ENCODE measurements at regions not wholly inside any gene's neighbourhood (a gene's known extent, or its start where the extent isn't known, plus 50 kb on each side); places are given as distances from the start of the nearest gene placed in this dataset.

DNA sequence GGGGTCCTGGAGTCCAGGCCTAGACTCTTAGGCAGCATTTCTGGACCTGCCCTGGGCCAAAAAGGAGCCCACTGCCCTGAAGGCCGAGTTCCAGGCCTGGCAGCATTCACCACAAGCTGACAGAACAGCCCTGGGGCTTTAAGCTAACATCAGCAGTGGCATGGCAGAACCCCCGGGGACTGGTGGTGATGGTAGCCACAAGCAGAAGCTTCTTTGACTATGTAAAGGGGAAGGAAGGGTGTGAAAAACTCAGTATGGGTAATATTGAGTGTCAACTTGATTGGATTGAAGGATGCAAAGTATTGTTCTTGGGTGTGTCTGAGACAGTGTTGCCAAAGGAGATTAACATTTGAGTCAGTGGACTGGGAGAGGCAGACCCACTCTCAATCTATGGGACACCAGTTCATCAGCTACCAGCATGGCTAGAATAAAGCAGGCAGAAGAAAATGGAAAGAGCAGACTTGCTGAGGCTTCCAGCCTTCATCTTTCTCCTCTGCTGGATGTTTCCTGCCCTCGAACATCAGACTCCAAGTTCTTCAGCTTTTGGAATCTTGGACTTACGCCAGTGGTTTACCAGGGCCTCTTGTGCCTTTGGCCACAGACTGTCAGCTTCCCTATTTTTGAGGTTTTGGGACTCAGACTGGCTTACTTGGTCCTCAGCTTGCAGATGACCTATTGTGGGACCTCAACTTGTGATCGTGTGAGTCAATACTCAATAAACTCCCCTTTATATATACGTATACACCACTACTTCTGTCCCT is 661.0 kb upstream of the C9orf72 start:
- DNase-seq = no peak

- DNase-seq = no peak
Measured at GRCh38 chr9:28234894-28235277, 661.6 kb upstream of the C9orf72 start.

GRCh38 chr9:28249424-28249823 is 676.1 kb upstream of the C9orf72 start:
- no peak for DNase-seq

GRCh38 chr9:28255174-28255573 is 681.9 kb upstream of the C9orf72 start:
- DNase-seq = no peak

- DNase-seq = no peak
Measured at GRCh38 chr9:28260330-28260729, 687.0 kb upstream of the C9orf72 start.

GRCh38 chr9:28264368-28264767 is 691.1 kb upstream of the C9orf72 start:
- no peak for DNase-seq

DNA sequence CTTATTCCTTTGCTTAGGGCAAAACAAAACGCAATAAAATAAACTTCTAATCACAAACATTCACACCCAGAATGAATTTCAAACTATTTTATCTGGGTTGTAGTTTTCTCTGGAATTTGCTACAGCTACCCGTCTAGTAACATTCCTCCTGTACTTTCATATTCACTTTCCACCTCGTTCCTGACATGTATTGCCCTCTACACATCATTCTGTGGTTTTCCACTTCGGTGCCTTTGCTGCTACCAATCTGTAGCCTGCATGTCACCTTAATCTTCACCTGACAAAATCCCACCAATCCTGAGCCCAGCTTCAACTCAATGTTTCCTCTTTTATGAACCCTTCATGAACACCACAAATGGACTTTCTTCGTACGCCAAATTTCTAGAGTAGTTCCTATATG is 694.1 kb upstream of the C9orf72 start:
- DNase-seq = no peak

DNA sequence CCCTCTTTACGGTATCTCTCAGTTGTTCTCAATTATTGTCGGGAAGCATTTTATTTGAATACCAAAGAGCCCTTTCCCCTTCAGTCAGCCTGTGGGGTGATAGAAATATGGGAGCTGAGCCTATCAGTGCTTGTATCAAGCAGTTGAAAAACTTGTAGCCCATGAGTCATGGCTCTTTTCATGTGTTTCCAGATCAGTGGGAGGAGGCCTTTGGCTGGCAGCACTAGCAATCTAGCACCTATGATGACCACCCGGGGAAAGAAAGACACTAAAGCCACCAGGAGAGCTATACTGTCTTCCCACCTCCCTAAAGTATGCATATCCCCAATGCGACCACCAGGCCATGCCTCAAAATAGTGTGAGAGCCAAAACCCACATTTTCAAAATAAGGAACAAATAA is 696.9 kb upstream of the C9orf72 start:
- no peak for DNase-seq

- DNase-seq = no peak
Measured at GRCh38 chr9:28272127-28272526, 698.8 kb upstream of the C9orf72 start.

DNA sequence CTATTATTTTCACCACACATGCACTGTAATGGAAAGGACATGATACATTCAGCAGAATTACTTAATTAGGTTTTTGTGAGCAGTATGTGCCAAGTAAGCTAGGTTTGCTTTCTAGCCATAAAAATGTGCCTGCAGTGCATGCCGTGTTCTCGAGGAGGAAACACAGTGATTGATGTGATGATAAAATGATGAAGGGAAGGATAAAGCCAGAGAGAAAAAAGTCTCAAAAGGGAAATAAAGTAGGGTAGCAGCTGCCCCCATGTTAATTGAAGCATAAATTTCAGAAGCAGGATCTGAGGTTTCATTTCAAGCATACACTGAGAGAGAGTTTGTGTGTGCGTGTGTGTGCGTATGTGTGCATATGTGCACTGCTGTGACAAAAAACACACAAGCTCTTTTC is 714.2 kb upstream of the C9orf72 start:
- DNase-seq = no peak

GRCh38 chr9:28289746-28290145 is 716.5 kb upstream of the C9orf72 start:
- DNase-seq = no peak

DNA sequence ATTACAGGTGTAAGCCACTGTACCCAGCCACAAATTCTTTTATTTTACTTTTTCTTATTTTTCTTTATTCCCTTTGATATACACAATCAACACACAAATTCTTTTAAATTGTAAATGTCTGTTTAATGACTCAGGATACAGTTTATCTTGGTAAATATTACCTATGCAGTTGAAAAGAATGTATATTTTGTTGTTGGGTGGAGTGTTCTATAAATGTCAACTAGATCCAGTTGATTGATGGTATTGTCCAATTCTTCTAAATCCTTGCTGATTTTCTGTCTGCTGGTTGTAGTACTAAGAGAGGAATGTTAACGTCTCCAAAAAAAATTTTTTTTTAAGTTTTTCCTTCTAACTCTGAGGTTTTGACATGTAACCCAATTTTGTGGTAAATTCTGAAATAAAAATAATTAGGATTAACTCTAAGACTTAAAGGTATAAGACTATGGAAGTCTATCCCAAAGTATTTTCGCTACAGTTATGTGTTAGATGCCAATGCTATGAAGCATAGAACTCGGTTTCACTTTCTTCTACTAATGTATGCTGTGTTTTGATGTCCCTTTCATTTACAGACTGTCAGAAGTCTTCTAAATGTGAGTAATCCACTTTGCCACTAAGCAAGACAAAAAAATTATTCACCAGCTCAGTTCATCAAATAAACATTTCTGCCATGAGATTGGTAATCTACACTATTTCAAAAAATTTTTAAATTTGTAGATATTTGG is 720.2 kb upstream of the C9orf72 start:
- no peak for DNase-seq

DNA sequence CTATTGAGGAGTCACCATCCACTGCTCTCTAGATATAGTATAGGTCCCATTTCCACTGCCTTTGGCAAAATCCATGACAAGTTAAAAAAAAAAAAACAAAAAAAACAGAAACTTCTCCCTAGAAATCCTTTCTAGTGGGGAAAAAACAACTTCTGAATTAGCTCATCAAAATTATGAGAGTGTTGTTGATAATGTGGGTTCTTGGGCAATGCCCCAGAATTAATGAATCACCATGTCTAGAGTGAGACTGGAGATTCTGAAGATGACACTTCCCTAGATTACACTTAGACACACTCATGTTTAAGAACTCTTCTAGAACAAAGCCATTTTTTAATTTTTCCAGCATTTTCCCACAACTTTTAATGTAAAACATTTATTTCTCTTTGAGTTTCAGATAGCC is 728.0 kb upstream of the C9orf72 start:
- DNase-seq = no peak

GRCh38 chr9:28317745-28318144 is 744.5 kb upstream of the C9orf72 start:
- no peak for DNase-seq

- no peak for DNase-seq
Measured at GRCh38 chr9:28318515-28318914, 745.2 kb upstream of the C9orf72 start.

DNA sequence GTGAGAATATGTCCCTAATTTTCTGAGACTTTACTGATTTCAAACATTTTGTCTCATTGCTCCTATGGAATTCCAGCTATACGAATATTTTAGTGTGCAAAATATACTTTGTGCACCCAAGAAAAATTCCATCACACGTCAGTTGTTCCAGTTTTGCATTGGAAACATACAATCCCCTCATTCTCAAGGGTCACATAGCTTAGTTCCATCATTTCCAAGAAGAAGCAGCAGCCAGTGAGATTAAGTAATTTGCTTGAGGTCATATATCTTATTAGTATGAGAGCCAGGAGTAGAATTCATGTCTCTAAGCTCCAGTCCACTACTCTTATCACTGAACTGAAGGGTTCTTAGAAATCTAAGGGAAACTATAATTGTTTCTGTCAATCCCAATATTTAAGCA is 746.7 kb upstream of the C9orf72 start:
- DNase-seq = no peak

GRCh38 chr9:28320616-28321015 is 747.3 kb upstream of the C9orf72 start:
- no peak for DNase-seq

DNA sequence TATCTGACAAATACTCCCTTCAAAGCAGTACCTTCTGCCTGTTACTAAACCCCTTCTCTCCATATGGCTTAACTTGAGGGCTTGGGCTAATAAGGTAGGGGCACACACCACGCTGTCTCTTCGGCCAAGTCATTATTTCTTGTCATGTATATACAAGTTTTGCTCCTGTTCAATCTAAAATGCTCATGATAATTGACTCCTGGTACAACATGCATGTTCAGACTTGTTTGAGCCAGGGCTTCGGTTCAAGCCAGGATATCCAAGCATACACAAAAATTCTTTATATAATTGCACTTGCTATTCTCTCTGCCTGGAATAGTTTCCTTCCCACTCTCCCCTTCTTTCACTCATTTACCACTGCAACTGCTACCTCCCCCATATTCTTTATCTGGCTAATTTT is 756.0 kb upstream of the C9orf72 start:
- no peak for DNase-seq

DNA sequence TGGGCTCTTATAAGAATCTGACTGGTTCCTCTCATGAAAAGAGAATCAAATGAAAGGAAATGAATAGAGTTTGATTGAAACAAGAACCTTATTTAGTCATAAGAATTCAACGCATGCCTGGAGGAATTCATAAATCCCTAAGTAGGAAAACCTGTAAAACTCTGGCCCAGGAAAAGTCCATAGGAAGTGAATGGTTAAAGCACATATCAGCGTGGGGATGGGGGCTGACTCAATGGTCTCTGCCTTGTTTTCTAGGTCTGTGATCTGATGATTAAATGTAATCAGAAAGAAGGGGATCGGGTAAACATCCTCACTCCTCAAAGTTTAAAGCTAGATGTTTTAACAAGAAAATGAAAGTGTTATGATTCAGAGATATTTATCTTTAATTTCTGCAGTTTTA is 759.4 kb upstream of the C9orf72 start:
- DNase-seq = no peak

GRCh38 chr9:28341913-28342312 is 768.6 kb upstream of the C9orf72 start:
- no peak for DNase-seq

GRCh38 chr9:28342815-28343338 is 769.6 kb upstream of the C9orf72 start:
- DNase-seq = no peak

DNA sequence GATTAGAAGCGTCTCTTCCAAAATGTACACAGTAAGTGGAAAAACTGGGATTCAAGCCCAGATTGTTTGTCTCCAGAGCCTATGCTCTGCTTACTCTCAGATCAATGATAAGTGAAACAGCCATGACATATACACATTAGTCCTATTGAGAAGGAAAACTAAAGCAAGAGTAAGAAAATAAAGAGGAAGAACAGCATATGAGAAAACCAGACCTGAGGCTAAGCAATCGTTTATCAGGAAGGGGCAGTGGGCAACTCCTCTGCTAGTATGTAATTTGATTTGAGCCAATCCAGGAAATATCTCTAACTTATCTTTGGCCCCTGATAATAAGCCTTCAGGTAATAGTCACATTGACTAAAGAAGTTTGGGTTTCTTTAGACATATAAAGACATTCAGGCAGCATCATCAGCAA is 789.9 kb upstream of the C9orf72 start:
- DNase-seq = no peak

DNA sequence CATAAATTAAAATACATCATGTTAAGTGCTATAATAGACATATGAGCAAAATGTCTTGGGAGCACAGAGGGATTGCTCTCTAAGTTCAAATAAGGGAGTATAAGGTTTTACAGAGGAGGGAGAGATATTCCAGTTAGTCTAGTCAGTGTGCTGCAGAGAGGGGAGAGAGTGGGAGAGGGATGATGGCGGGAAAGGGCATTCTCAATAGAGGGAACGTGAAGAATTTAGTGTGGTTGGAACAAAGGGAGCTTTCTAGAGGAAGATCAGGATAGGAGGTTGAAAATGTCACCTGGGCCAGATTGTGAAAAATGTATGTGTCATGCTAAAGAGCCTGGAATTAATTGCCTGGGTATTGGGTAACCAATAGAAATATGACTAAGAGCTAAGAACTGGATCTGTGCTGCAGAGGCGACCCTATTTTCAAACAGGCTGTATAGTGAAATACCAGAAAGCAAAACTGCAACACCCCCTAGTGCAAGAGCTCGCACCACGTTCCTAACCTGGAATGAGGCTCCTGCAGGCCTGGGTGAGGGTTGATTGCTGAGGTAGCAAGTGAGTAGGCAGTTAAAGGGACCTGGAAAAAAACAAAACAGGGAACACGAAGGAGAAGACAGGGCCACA is 791.8 kb upstream of the C9orf72 start:
- no peak for DNase-seq

DNA sequence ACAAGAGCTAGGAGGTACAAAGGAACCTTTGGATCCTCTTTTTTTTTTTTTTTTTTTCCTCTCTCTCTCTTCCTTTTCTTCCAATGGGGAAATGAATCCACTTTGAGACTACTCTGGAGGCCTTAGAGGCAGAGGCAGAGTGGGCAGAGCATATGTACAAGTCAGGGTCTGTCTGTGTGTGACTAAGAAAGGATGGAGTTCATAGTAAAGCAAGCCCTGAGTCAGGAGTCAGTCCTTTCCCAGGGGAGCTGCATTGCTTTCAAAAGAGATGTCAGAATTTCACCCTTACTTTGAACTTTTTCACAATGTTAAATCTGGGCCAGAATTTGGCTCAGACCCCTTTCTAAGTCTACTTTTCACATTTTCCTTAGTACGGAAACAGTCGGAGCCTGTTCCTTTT is 792.4 kb upstream of the C9orf72 start:
- DNase-seq = no peak
